HL-60 (cell line): ENCODE measurements at regions not wholly inside any gene's neighbourhood (a gene's known extent, or its start where the extent isn't known, plus 50 kb on each side); places are given as distances from the start of the nearest gene placed in this dataset.

ENCODE experiments used
- DNase-seq, 2 experiments: peaks; one replicate each; pipeline ENCODE4 v3.0.0-alpha.2; 2010 to 2020; ENCODE audit warnings: low read depth in 1 of 2, low spot score in 1 of 2
- H3K27ac ChIP-seq: fragments of 250-450 bp; sonication (Bioruptor Pico); replicated peaks from 2 replicates; pipeline ENCODE4 v1.5.1; 2020; ENCODE audit warnings: mild to moderate bottlenecking, moderate library complexity
- H3K27me3 ChIP-seq: fragments of 250-450 bp; sonication (Bioruptor Pico); 2 replicates; pipeline ENCODE4 v1.5.1; 2021; ENCODE audit warnings: mild to moderate bottlenecking, moderate library complexity; ENCODE audit not compliant: insufficient read depth, poor library complexity, severe bottlenecking
- H3K4me3 ChIP-seq: replicated peaks from 2 replicates; pipeline ENCODE4 v1.5.1; 2011; ENCODE audit warnings: mild to moderate bottlenecking, control low read depth, low read length; ENCODE audit not compliant: insufficient read depth
- CTCF ChIP-seq: IDR thresholded peaks from one replicate; pipeline ENCODE4 v1.5.1; 2011; ENCODE audit warnings: low read length, control low read depth, inconsistent platforms; ENCODE audit not compliant: insufficient read depth
- GABPA ChIP-seq: IDR thresholded peaks from 2 replicates; pipeline ENCODE4 v1.6.1; 2012; ENCODE audit warnings: low read depth
- POLR2AphosphoS5 ChIP-seq: IDR thresholded peaks from 2 replicates; pipeline ENCODE4 v1.6.1; 2012; ENCODE audit warnings: low read depth
- REST ChIP-seq: IDR thresholded peaks from 2 replicates; pipeline ENCODE4 v1.6.1; 2012; ENCODE audit warnings: low read depth; ENCODE audit not compliant: insufficient replicate concordance
- SPI1 ChIP-seq: IDR thresholded peaks from 2 replicates; pipeline ENCODE4 v1.6.1; 2012; ENCODE audit warnings: low read depth, mild to moderate bottlenecking, borderline replicate concordance

GRCh38 chr2:53438100-53438499, 329.5 kb upstream of the CHAC2 start:
- TF ChIP-seq REST: no peak
- no peak for TF ChIP-seq CTCF
- no peak for TF ChIP-seq SPI1
- no peak for TF ChIP-seq POLR2AphosphoS5
- no peak for TF ChIP-seq GABPA
- no peak overlapping the region for H3K27ac ChIP-seq
- no peak overlapping the region for H3K4me3 ChIP-seq
- DNase-seq: no peak
- H3K27me3 ChIP-seq: no peaks in the 10 kb centered on the region

GRCh38 chr2:53437371-53437770, 330.2 kb upstream of the CHAC2 start:
- TF ChIP-seq GABPA: no peak
- no peak overlapping the region for H3K27ac ChIP-seq
- no peak overlapping the region for H3K4me3 ChIP-seq
- H3K27me3 ChIP-seq: no peaks in the 10 kb centered on the region
- DNase-seq: no peak

GRCh38 chr2:53436882-53437281, 330.7 kb upstream of the CHAC2 start:
- no peak for TF ChIP-seq CTCF
- no peak for TF ChIP-seq GABPA
- TF ChIP-seq POLR2AphosphoS5: no peak
- no peak for TF ChIP-seq REST
- no peak for DNase-seq
- no peaks in the 10 kb centered on the region for H3K27me3 ChIP-seq
- H3K4me3 ChIP-seq: no peak overlapping the region
- no peak overlapping the region for H3K27ac ChIP-seq

- Histone ChIP-seq H3K27ac (no peak overlapping the region), H3K4me3 (no peak overlapping the region), H3K27me3 (no peaks in the 10 kb centered on the region)
- no peak for DNase-seq
- TF ChIP-seq GABPA (no peak), POLR2AphosphoS5 (no peak), REST (no peak), SPI1 (no peak), CTCF (no peak)
Observed at GRCh38 chr2:53435610-53436009, 332.0 kb upstream of the CHAC2 start.
